MM.1S (cell line): ENCODE measurements at regions not wholly inside any gene's neighbourhood (a gene's known extent, or its start where the extent isn't known, plus 50 kb on each side); places are given as distances from the start of the nearest gene placed in this dataset.

ENCODE experiments used
- EZH2 ChIP-seq: fragments of 300-600 bp; sonication (generic); optimal IDR thresholded peaks from 2 replicates; pipeline ENCODE3; 2017; ENCODE audit warnings: low read depth, mild to moderate bottlenecking, antibody characterized with exemption, low read length, mixed read lengths
- TF ChIP-seq, protein P1 (sequence below): fragments of 300-600 bp; sonication (generic); IDR thresholded peaks from 2 replicates; pipeline ENCODE4 v1.5.1; 2016; ENCODE audit warnings: antibody characterized with exemption, low read length, mixed read lengths

DNA sequence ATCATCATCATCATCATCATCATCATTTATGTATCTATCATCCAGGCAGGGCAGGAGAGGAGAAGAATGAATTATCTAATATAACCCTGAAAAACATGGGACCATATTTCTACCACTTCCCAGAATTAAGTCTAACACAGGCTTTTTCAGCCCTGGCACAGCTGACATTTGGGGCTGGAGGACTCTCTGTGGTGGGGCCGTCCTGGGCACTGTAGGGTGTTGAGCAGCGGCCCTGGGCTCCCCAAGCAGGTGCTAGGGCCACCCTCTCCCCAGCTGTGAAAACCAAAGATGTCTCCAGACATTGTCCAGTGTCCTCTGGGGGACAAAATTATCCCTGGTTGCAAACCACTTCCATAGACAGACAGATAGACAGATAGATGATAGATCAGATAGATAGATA lies 288.4 kb downstream of the CRLF2 start:
- no peak for TF ChIP-seq EZH2
- TF ChIP-seq, protein P1, sequence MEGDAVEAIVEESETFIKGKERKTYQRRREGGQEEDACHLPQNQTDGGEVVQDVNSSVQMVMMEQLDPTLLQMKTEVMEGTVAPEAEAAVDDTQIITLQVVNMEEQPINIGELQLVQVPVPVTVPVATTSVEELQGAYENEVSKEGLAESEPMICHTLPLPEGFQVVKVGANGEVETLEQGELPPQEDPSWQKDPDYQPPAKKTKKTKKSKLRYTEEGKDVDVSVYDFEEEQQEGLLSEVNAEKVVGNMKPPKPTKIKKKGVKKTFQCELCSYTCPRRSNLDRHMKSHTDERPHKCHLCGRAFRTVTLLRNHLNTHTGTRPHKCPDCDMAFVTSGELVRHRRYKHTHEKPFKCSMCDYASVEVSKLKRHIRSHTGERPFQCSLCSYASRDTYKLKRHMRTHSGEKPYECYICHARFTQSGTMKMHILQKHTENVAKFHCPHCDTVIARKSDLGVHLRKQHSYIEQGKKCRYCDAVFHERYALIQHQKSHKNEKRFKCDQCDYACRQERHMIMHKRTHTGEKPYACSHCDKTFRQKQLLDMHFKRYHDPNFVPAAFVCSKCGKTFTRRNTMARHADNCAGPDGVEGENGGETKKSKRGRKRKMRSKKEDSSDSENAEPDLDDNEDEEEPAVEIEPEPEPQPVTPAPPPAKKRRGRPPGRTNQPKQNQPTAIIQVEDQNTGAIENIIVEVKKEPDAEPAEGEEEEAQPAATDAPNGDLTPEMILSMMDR, result no peak
